Activated T-helper 2 cell treated with anti-CD3 and anti-CD28 coated beads, Interferon-gamma antibody, Interleukin-2, Interleukin-4, amounts not matched to agents 10 μg/mL and 5 μg/mL and 100 μg/mL, durations not matched to agents 14 hours and 24 hours and 36 hours (primary cell): ENCODE measurements at regions not wholly inside any gene's neighbourhood (a gene's known extent, or its start where the extent isn't known, plus 50 kb on each side); places are given as distances from the start of the nearest gene placed in this dataset.

ENCODE experiments used
- DNase-seq: peaks from one replicate; pipeline ENCODE4 v3.0.0; 2021; ENCODE audit warnings: low spot score
- H3K27ac Mint-ChIP-seq: one replicate; pipeline ENCODE4 v1.8.0; 2021; ENCODE audit warnings: mixed read lengths
- H3K27me3 Mint-ChIP-seq: one replicate; pipeline ENCODE4 v1.8.0; 2021; ENCODE audit warnings: low read depth, mixed read lengths
- H3K36me3 Mint-ChIP-seq: one replicate; pipeline ENCODE4 v1.8.0; 2021; ENCODE audit warnings: low read depth, mixed read lengths
- H3K4me1 Mint-ChIP-seq: one replicate; pipeline ENCODE4 v1.8.0; 2021; ENCODE audit warnings: low read depth, mixed read lengths
- H3K4me3 Mint-ChIP-seq: one replicate; pipeline ENCODE4 v1.8.0; 2021; ENCODE audit warnings: low read depth, mild to moderate bottlenecking, moderate library complexity, mixed read lengths
- H3K9me3 Mint-ChIP-seq: one replicate; pipeline ENCODE4 v1.8.0; 2021; ENCODE audit warnings: mixed read lengths
- intact Hi-C: fragments of 100-400 bp; cut with micrococcal nuclease; formaldehyde crosslinking; loops from one replicate; pipeline ENCODE4 v1.15.1; 2023

GRCh38 chr11:70743941-70744351, 345.6 kb downstream of the CTTN start:
- H3K9me3 Mint-ChIP-seq = peaks cover 6% of the 10 kb centered on the region

GRCh38 chr11:70744396-70745185, 346.3 kb downstream of the CTTN start:
- DNase-seq = no peak
- Mint-ChIP-seq H3K4me3 (no peak overlapping the region), H3K4me1 (no peaks in the 10 kb centered on the region), H3K27me3 (peaks cover 1% of the 10 kb centered on the region), H3K9me3 (peaks cover 12% of the 10 kb centered on the region), H3K27ac (no peak overlapping the region), H3K36me3 (no peaks in the 10 kb centered on the region)
- intact Hi-C loops = no loop called here

More at GRCh38 chr11:70743941-70744351, 345.6 kb downstream of the CTTN start:
- intact Hi-C loops = no loop called here
- H3K4me3 Mint-ChIP-seq = no peak overlapping the region
- no peak for DNase-seq
- H3K4me1 Mint-ChIP-seq = no peaks in the 10 kb centered on the region
- H3K36me3 Mint-ChIP-seq = no peaks in the 10 kb centered on the region
- peaks cover 1% of the 10 kb centered on the region for H3K27me3 Mint-ChIP-seq
- H3K27ac Mint-ChIP-seq = no peak overlapping the region

- Mint-ChIP-seq H3K27ac (no peak overlapping the region), H3K27me3 (peaks cover 1% of the 10 kb centered on the region), H3K4me1 (no peaks in the 10 kb centered on the region), H3K36me3 (no peaks in the 10 kb centered on the region), H3K4me3 (no peak overlapping the region), H3K9me3 (peaks cover 16% of the 10 kb centered on the region)
- intact Hi-C loops = no loop called here
- DNase-seq = no peak
These were observed 347.1 kb downstream of the CTTN start for GRCh38 chr11:70745451-70745850.

- Mint-ChIP-seq H3K27me3 (peaks cover 1% of the 10 kb centered on the region), H3K4me1 (no peaks in the 10 kb centered on the region), H3K4me3 (no peak overlapping the region), H3K9me3 (peaks cover 21% of the 10 kb centered on the region), H3K36me3 (no peaks in the 10 kb centered on the region), H3K27ac (no peak overlapping the region)
- intact Hi-C loops = no loop called here
- DNase-seq = no peak
These were observed 347.6 kb downstream of the CTTN start for GRCh38 chr11:70745941-70746340.

- intact Hi-C loops = no loop called here
- no peak for DNase-seq
- Mint-ChIP-seq H3K27me3 (peaks cover 1% of the 10 kb centered on the region), H3K27ac (no peak overlapping the region), H3K9me3 (peaks cover 25% of the 10 kb centered on the region), H3K4me1 (no peaks in the 10 kb centered on the region), H3K36me3 (no peaks in the 10 kb centered on the region), H3K4me3 (no peak overlapping the region)
These were observed 348.0 kb downstream of the CTTN start for GRCh38 chr11:70746351-70746750.

GRCh38 chr11:70747285-70747684, 349.0 kb downstream of the CTTN start:
- Mint-ChIP-seq H3K27ac (no peak overlapping the region), H3K36me3 (no peaks in the 10 kb centered on the region), H3K9me3 (peaks cover 29% of the 10 kb centered on the region), H3K4me3 (no peak overlapping the region), H3K27me3 (peaks cover 1% of the 10 kb centered on the region), H3K4me1 (no peaks in the 10 kb centered on the region)
- no peak for DNase-seq
- intact Hi-C loops = no loop called here

GRCh38 chr11:70747921-70748320, 349.6 kb downstream of the CTTN start:
- Mint-ChIP-seq H3K27ac (no peak overlapping the region), H3K36me3 (no peaks in the 10 kb centered on the region), H3K4me3 (no peak overlapping the region), H3K9me3 (peaks cover 29% of the 10 kb centered on the region), H3K27me3 (no peaks in the 10 kb centered on the region), H3K4me1 (no peaks in the 10 kb centered on the region)
- intact Hi-C loops = no loop called here
- DNase-seq = no peak

- H3K27ac Mint-ChIP-seq = no peak overlapping the region
- no peak overlapping the region for H3K4me3 Mint-ChIP-seq
- intact Hi-C loops = no loop called here
- H3K4me1 Mint-ChIP-seq = no peaks in the 10 kb centered on the region
- H3K36me3 Mint-ChIP-seq = no peaks in the 10 kb centered on the region
- H3K9me3 Mint-ChIP-seq = peaks cover 29% of the 10 kb centered on the region
- no peaks in the 10 kb centered on the region for H3K27me3 Mint-ChIP-seq
- no peak for DNase-seq
These were observed 352.9 kb downstream of the CTTN start for GRCh38 chr11:70751142-70751734.

- H3K36me3 Mint-ChIP-seq = no peaks in the 10 kb centered on the region
- intact Hi-C loops = no loop called here
- peaks cover 12% of the 10 kb centered on the region for H3K9me3 Mint-ChIP-seq
These were observed 357.3 kb downstream of the CTTN start for GRCh38 chr11:70755410-70756158.

GRCh38 chr11:70756341-70756740, 358.0 kb downstream of the CTTN start:
- DNase-seq = no peak
- no peaks in the 10 kb centered on the region for H3K27me3 Mint-ChIP-seq
- intact Hi-C loops = no loop called here
- H3K4me1 Mint-ChIP-seq = no peaks in the 10 kb centered on the region
- no peaks in the 10 kb centered on the region for H3K36me3 Mint-ChIP-seq
- H3K27ac Mint-ChIP-seq = no peak overlapping the region
- H3K4me3 Mint-ChIP-seq = no peak overlapping the region
- H3K9me3 Mint-ChIP-seq = peaks cover 4% of the 10 kb centered on the region

More at GRCh38 chr11:70755410-70756158, 357.3 kb downstream of the CTTN start:
- Mint-ChIP-seq H3K27ac (no peak overlapping the region), H3K27me3 (no peaks in the 10 kb centered on the region), H3K4me1 (no peaks in the 10 kb centered on the region), H3K4me3 (no peak overlapping the region)
- peak; percentile 51 for DNase-seq

GRCh38 chr11:70756756-70757155, 358.4 kb downstream of the CTTN start:
- H3K36me3 Mint-ChIP-seq = no peaks in the 10 kb centered on the region
- H3K4me1 Mint-ChIP-seq = no peaks in the 10 kb centered on the region
- no peaks in the 10 kb centered on the region for H3K27me3 Mint-ChIP-seq
- no peak overlapping the region for H3K27ac Mint-ChIP-seq
- H3K9me3 Mint-ChIP-seq = peaks cover 4% of the 10 kb centered on the region
- no peak overlapping the region for H3K4me3 Mint-ChIP-seq
- DNase-seq = no peak
- intact Hi-C loops = no loop called here

GRCh38 chr11:70757241-70757640, 358.9 kb downstream of the CTTN start:
- H3K9me3 Mint-ChIP-seq = no peaks in the 10 kb centered on the region
- no peak for DNase-seq
- no peaks in the 10 kb centered on the region for H3K4me1 Mint-ChIP-seq
- no peaks in the 10 kb centered on the region for H3K27me3 Mint-ChIP-seq
- no peak overlapping the region for H3K4me3 Mint-ChIP-seq
- no peak overlapping the region for H3K27ac Mint-ChIP-seq
- intact Hi-C loops = no loop called here
- no peaks in the 10 kb centered on the region for H3K36me3 Mint-ChIP-seq

GRCh38 chr11:70758206-70758605, 359.9 kb downstream of the CTTN start:
- no peaks in the 10 kb centered on the region for H3K4me1 Mint-ChIP-seq
- H3K27ac Mint-ChIP-seq = no peak overlapping the region
- no peaks in the 10 kb centered on the region for H3K36me3 Mint-ChIP-seq
- no peak for DNase-seq
- H3K9me3 Mint-ChIP-seq = no peaks in the 10 kb centered on the region
- H3K27me3 Mint-ChIP-seq = no peaks in the 10 kb centered on the region
- intact Hi-C loops = no loop called here
- H3K4me3 Mint-ChIP-seq = no peak overlapping the region
